ENCODE measurements at regions not wholly inside any gene's neighbourhood (a gene's known extent, or its start where the extent isn't known, plus 50 kb on each side); places are given as distances from the start of the nearest gene placed in this dataset.

DNA sequence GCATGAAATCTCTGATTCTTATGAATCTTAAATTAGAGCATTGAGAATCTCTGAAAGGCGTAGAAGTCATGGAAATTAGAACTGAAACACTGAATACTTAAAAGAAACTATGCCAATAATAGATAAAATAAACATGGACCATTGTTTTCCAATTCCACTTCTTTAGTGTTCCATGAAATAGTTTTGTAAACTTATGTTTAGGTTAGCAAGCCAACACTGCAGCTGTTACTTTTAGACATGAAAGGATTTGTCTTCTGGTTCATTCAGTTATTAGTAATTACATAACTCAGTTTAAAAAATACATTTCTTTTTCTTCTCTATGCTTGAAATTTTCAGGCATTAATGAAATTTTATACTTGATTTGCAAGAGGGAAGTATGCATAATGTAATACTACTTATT is 733.4 kb upstream of the NUDT12 start:
- 69 to 80% (median 73%) methylated on average over 1 of the region's 1 CpG for WGBS, 5 donors

DNA sequence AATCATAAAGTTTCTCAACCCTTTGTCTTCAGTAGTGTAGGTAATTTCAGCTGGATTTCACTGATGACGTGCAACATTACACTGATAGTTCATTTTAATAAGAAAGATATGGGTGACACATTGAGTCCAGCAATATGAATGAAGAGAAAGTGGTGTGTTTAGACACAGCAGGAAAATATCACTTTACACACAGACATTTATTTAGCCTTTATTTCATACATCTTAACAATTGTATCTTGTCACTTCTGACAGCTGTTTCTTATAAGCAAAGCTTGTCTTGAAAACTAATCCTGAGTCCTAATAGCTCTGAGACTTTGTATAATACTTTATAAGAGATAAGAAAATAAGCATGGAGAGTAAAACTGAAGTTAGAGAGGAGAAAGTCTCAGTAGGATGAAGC is 720.5 kb upstream of the NUDT12 start:
- Histone ChIP-seq H3K36me3 (no peaks in the 10 kb centered on the region), H3K9me3 (peaks cover 0 to 8% (median 4%) of the 10 kb centered on the region in 4 donors), H3K4me1 (no peaks in the 10 kb centered on the region), H3K27ac (no peak overlapping the region), H3K27me3 (no peaks in the 10 kb centered on the region), H3K4me3 (no peak overlapping the region)
- WGBS, 5 donors, result 68 to 80% (median 71%) methylated on average over 1 of the region's 1 CpG
- intact Hi-C loops (cut with DNase I; ENCODE audit: low total_unique reads), result no loop called here
- TF ChIP-seq, protein P1, sequence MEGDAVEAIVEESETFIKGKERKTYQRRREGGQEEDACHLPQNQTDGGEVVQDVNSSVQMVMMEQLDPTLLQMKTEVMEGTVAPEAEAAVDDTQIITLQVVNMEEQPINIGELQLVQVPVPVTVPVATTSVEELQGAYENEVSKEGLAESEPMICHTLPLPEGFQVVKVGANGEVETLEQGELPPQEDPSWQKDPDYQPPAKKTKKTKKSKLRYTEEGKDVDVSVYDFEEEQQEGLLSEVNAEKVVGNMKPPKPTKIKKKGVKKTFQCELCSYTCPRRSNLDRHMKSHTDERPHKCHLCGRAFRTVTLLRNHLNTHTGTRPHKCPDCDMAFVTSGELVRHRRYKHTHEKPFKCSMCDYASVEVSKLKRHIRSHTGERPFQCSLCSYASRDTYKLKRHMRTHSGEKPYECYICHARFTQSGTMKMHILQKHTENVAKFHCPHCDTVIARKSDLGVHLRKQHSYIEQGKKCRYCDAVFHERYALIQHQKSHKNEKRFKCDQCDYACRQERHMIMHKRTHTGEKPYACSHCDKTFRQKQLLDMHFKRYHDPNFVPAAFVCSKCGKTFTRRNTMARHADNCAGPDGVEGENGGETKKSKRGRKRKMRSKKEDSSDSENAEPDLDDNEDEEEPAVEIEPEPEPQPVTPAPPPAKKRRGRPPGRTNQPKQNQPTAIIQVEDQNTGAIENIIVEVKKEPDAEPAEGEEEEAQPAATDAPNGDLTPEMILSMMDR (IDR thresholded peaks at IDR 0.05), result no peak
- TF ChIP-seq POLR2A (IDR thresholded peaks at IDR 0.05) (no peak), POLR2AphosphoS5 (IDR thresholded peaks at IDR 0.05) (no peak), EP300 (IDR thresholded peaks at IDR 0.05) (no peak)
- peak in 1 of 2 donors; percentile 21 for DNase-seq

More for the DNA sequence above, 733.4 kb upstream of the NUDT12 start:
- no peaks in the 10 kb centered on the region for H3K4me1 ChIP-seq
- H3K27me3 ChIP-seq, result no peaks in the 10 kb centered on the region
- H3K9me3 ChIP-seq, result peaks cover 0 to 5% (median 0%) of the 10 kb centered on the region in 4 donors
- intact Hi-C loops (cut with DNase I; ENCODE audit: low total_unique reads), result no loop called here
- peak in 1 of 2 donors; percentile 9 for DNase-seq
- no peak overlapping the region for H3K4me3 ChIP-seq
- no peaks in the 10 kb centered on the region for H3K36me3 ChIP-seq
- TF ChIP-seq POLR2AphosphoS5 (IDR thresholded peaks at IDR 0.05) (no peak), EP300 (IDR thresholded peaks at IDR 0.05) (no peak), POLR2A (IDR thresholded peaks at IDR 0.05) (no peak)
- no peak overlapping the region for H3K27ac ChIP-seq

DNA sequence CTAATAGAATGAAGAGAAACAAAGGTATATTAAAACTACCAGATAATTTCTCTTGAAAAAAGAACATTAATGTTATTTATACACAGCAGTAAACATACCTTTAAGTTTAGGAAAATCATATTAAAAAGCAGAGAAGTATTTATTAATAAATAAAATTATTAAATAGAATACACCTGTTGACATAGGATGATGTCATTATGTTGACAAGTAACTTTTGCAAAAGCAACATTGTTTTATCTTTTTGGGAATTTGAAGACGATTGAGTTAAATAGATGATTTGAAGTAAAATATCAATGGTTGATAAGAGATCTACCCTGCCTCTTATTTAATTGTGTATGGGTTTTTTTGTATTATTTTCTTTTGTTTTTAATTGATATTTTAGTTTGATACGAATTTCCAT is 711.1 kb upstream of the NUDT12 start:
- TF ChIP-seq POLR2AphosphoS5 (IDR thresholded peaks at IDR 0.05) (no peak), EP300 (IDR thresholded peaks at IDR 0.05) (no peak), POLR2A (IDR thresholded peaks at IDR 0.05) (no peak)
- TF ChIP-seq, protein P1 (IDR thresholded peaks at IDR 0.05), result no peak
- DNase-seq, result no peak
- Histone ChIP-seq H3K27ac (no peak overlapping the region), H3K27me3 (no peaks in the 10 kb centered on the region), H3K9me3 (no peaks in the 10 kb centered on the region), H3K36me3 (no peaks in the 10 kb centered on the region), H3K4me1 (no peaks in the 10 kb centered on the region), H3K4me3 (no peak overlapping the region)
- WGBS, 5 donors, result 56 to 72% (median 64%) methylated on average over 2 of the region's 2 CpGs
- intact Hi-C loops (cut with DNase I; ENCODE audit: low total_unique reads), result no loop called here

DNA sequence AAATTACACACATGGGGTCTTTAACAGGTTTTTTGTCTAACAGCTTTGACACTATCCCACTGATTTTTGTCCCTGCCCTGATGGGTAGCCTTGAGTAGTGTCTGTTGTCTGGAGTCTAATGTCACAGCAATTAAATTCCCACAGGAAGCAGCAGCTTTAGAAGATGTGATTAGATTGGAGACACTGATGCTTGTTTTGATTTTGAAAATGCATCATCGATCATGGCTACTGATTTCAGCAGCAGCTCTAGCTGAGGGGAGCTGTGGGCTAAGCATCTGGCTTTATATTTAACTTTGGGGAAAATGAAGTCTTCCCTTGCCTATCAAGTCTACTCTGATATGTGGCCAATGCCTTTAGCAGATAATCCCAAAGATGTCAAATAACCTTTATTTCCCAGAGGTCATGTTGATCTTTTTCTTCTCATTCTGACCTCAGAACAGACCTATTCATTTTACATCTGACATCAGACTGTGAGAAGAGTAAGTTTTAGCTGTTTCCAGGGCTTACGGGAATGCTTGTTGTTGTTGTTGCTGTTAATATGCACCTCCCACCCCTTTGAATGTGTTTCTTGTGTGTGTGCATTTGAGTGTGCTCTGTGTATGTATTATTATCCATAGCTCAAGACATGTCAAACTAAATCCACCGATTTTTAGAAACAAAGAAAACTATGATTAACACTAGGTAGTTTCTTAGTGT is 704.9 kb upstream of the NUDT12 start:
- peak in 1 of 2 donors; percentile 3 for DNase-seq
- Histone ChIP-seq H3K36me3 (no peaks in the 10 kb centered on the region), H3K4me1 (no peaks in the 10 kb centered on the region), H3K27ac (no peak overlapping the region), H3K4me3 (no peak overlapping the region), H3K9me3 (no peaks in the 10 kb centered on the region), H3K27me3 (no peaks in the 10 kb centered on the region)
- TF ChIP-seq POLR2A (IDR thresholded peaks at IDR 0.05), result no peak
- 48 to 56% (median 51%) methylated on average over 3 of the region's 3 CpGs for WGBS, 5 donors
- intact Hi-C loops (cut with DNase I; ENCODE audit: low total_unique reads), result no loop called here

DNA sequence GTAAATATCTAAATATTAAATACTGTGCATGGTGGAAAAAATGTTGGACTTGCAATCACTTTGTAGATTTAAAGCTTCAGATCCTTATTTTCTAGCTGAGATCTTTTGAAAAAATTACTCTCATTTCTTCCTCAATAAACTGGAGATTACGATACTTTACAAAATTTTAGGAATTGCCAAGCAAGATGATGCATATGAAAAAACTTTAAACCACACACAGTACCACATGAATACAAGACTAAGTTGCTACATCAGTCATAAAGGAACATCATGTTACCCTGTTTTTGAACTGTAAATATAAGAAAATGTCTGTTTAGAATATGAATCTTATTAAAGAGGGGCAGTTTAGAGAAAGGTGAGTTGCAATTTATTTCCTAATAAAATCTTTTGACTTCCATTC is 703.6 kb upstream of the NUDT12 start:
- Histone ChIP-seq H3K36me3 (no peaks in the 10 kb centered on the region), H3K27ac (no peak overlapping the region), H3K9me3 (no peaks in the 10 kb centered on the region), H3K4me1 (no peaks in the 10 kb centered on the region), H3K27me3 (no peaks in the 10 kb centered on the region), H3K4me3 (no peak overlapping the region)
- no peak for DNase-seq
- intact Hi-C loops (cut with DNase I; ENCODE audit: low total_unique reads), result no loop called here
- 37 to 93% (median 84%) methylated on average over 1 of the region's 1 CpG for WGBS, 5 donors
- TF ChIP-seq POLR2AphosphoS5 (IDR thresholded peaks at IDR 0.05) (no peak), EP300 (IDR thresholded peaks at IDR 0.05) (no peak), POLR2A (IDR thresholded peaks at IDR 0.05) (no peak)
- TF ChIP-seq, protein P1 (IDR thresholded peaks at IDR 0.05), result no peak

All from stomach (tissue), 8 donors.